HG03378 (cell line): ENCODE measurements at regions not wholly inside any gene's neighbourhood (a gene's known extent, or its start where the extent isn't known, plus 50 kb on each side); places are given as distances from the start of the nearest gene placed in this dataset.
A peak's percentile ranks its signal among the peaks of the same experiment; 100 is the strongest.
"Not testable (repeated sequence)": the region's sequence is repeated elsewhere in the genome, so short reads cannot be mapped to it uniquely, and the experiment has no call there.

Experiments used
- ATAC-seq: cut with Tn5 transposase; IDR thresholded peaks from one replicate; pipeline ENCODE4 v1.9.1; 2021; ENCODE audit warnings: mild to moderate bottlenecking, moderate library complexity; ENCODE audit not compliant: unreplicated experiment

GRCh38 chr5:57002959-57003485, 51.1 kb upstream of the MIER3 start:
- ATAC-seq, result no peak

GRCh38 chr5:57003566-57003965, 51.6 kb upstream of the MIER3 start:
- ATAC-seq, result not testable (repeated sequence)

GRCh38 chr5:57004800-57005199, 52.9 kb upstream of the MIER3 start:
- no peak for ATAC-seq

- peak; percentile 59 for ATAC-seq
Measured at GRCh38 chr5:57007344-57007743, 55.4 kb upstream of the MIER3 start.

GRCh38 chr5:57009811-57010210, 57.9 kb upstream of the MIER3 start:
- ATAC-seq, result no peak

- no peak for ATAC-seq
Measured at GRCh38 chr5:57010786-57011185, 58.9 kb upstream of the MIER3 start.

- ATAC-seq, result no peak
Measured at GRCh38 chr5:57012511-57012910, 60.6 kb upstream of the MIER3 start.

GRCh38 chr5:57025961-57026360, 74.0 kb upstream of the MIER3 start:
- ATAC-seq, result no peak

GRCh38 chr5:57028161-57028560, 76.2 kb upstream of the MIER3 start:
- no peak for ATAC-seq

GRCh38 chr5:57032151-57032551, 80.2 kb upstream of the MIER3 start:
- ATAC-seq, result no peak

GRCh38 chr5:57033103-57033502, 81.2 kb upstream of the MIER3 start:
- no peak for ATAC-seq

- ATAC-seq, result no peak
Measured at GRCh38 chr5:57033503-57033902, 81.6 kb upstream of the MIER3 start.

GRCh38 chr5:57034201-57034916, 82.4 kb upstream of the MIER3 start:
- no peak for ATAC-seq

- ATAC-seq, result no peak
Measured at GRCh38 chr5:57035955-57036354, 84.0 kb upstream of the MIER3 start.

GRCh38 chr5:57036761-57037160, 84.8 kb upstream of the MIER3 start:
- ATAC-seq, result no peak

GRCh38 chr5:57037355-57037754, 85.4 kb upstream of the MIER3 start:
- ATAC-seq, result no peak

- no peak for ATAC-seq
Measured at GRCh38 chr5:57041570-57041969, 89.6 kb upstream of the MIER3 start.

GRCh38 chr5:57042524-57042931, 90.6 kb upstream of the MIER3 start:
- no peak for ATAC-seq

- no peak for ATAC-seq
Measured at GRCh38 chr5:57054135-57054534, 102.2 kb upstream of the MIER3 start.

GRCh38 chr5:57054671-57055070, 102.7 kb upstream of the MIER3 start:
- no peak for ATAC-seq

- ATAC-seq, result no peak
Measured at GRCh38 chr5:57055731-57056130, 103.8 kb upstream of the MIER3 start.

GRCh38 chr5:57063773-57064172, 110.1 kb upstream of the GPBP1 start:
- ATAC-seq, result no peak
